Right hindlimb (tissue), 1 donor: ENCODE measurements at regions not wholly inside any gene's neighbourhood (a gene's known extent, or its start where the extent isn't known, plus 50 kb on each side); places are given as distances from the start of the nearest gene placed in this dataset.

Experiments
- DNase-seq: peaks from one replicate; pipeline ENCODE4 v3.0.0-alpha.2; 2018

GRCh38 chr13:39100996-39101738, 62.9 kb downstream of the NHLRC3 start:
- DNase-seq = peak; percentile 38

GRCh38 chr13:39102981-39103490, 64.8 kb downstream of the NHLRC3 start:
- no peak for DNase-seq

- DNase-seq = no peak
Measured at GRCh38 chr13:39105110-39105509, 66.9 kb downstream of the NHLRC3 start.

GRCh38 chr13:39106216-39107005, 68.2 kb downstream of the NHLRC3 start:
- DNase-seq = no peak

DNA sequence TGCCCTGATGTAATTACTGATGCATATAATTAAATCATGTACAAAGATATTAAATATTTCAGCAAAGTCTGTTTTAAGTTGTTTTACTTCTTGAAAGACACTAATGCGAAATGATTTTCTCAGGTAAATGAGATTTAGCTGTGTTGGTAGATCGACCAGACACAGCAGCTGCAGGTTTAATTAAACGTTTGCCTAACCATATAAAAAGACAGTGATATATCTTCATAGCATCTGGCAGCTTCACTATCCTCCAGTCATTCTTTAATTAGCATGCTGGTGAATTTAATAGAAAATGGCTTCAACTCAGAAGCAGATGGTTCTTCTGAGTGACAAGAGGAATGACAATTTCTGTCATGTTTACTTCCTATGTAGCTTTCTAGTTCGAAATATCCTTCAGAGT, 69.3 kb downstream of the NHLRC3 start:
- no peak for DNase-seq

GRCh38 chr13:39108783-39109182, 70.5 kb downstream of the NHLRC3 start:
- no peak for DNase-seq

- DNase-seq = no peak
Measured at GRCh38 chr13:39110518-39111097, 72.4 kb downstream of the NHLRC3 start.

DNA sequence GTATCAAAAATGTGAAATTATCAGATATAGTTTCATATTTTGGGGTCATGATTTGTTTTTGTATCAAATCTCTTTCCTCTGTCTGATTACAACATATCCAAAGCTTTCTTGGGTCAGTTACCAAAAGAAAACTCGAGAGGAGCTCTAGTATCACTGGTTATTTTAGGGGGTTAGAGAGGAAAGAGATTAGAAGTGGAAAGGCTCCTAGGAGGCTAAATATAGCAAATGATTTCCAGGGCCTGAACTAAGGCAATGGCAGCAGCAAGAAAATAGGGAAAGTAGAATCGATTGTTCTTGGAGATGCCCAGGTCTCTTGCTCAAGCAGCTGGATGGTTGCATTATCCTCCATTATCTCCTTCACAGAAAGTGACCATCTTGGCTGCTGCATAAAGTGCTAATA, 72.9 kb downstream of the NHLRC3 start:
- DNase-seq = no peak

- DNase-seq = no peak
Measured at GRCh38 chr13:39119422-39119821, 81.2 kb downstream of the NHLRC3 start.

DNA sequence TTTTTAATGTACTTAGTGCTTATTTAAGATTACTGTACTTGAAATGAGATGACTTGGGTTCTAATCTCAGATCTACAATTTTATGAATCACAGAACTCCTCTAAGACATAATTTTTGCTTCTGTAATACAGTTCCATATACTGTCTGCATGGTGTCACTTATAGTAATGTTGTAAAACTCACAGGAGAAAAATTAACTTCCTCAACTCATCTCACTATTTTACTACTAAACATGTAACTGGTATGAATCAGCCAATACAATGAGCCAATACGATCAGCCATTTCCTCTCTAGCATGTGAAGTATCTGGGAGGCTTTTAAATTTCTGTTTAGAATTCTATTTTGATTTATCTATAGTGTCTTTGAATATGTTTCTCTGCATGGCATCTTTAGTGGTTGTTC, 85.3 kb downstream of the NHLRC3 start:
- DNase-seq = no peak

GRCh38 chr13:39129213-39129612, 91.0 kb downstream of the NHLRC3 start:
- no peak for DNase-seq

GRCh38 chr13:39130301-39130700, 92.0 kb downstream of the NHLRC3 start:
- DNase-seq = no peak

- DNase-seq = no peak
Measured at GRCh38 chr13:39132286-39133230, 94.3 kb downstream of the NHLRC3 start.

DNA sequence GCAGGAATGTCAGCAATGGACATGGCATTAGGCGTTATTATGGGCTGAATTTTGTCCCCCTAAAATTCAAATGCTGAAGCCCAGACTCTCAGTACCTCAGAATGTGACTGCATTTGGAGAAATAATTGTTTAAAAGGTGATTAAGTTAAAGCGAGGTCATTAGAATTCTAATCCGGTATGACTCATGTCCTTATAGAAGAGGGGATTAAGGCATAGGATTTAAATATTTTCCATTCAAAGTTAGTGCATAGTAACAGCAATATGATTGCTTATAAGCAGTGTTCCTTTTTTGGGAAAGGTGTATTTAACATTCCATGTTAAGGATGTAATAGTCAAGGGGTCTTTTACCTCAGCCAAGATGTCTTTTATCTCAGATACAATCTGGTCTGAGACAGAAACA, 95.5 kb downstream of the NHLRC3 start:
- no peak for DNase-seq

GRCh38 chr13:39134574-39134973, 96.3 kb downstream of the NHLRC3 start:
- DNase-seq = no peak

DNA sequence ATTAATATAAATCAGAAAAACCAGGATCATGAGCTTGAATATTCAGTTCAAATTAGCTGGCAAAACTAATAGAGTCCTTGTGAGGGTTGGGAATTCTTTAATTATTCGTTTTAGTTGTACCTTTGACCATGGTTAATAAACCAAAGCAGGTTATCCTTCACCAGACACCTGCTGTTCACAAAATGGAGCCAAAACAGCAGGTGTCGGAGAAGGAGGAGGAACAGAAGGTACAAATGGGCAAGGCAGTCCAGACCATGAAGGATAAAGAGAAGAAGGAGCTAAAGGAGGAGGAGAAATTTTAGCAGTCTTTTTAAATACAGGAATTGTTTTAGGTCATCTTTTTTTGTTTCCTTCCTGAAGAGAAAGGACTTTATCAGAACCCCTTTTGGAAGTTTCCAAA, 106.1 kb downstream of the NHLRC3 start:
- DNase-seq = no peak

GRCh38 chr13:39144941-39145533, 106.8 kb downstream of the NHLRC3 start:
- DNase-seq = peak; percentile 72

DNA sequence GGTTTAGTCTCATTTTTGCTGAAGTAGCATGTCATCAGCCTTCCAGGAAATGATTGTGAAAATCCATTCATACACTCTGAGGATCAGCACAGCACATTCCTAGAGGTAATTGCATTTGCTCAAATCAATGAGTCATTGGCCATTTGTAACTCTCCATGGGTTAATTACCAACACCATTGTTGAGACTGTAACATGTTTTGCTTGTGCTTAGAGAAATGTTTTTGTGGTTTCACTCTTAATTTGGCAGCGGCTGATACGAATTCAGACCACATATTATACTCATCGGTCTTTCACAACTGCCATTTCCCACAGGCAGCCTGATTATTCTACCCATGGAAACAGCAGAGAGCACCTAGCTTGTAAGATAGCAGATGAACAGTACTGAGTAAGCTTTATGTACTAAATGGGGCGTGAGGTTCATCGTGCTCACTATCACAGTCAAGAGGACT, 110.3 kb downstream of the NHLRC3 start:
- no peak for DNase-seq

GRCh38 chr13:39149896-39150295, 111.6 kb downstream of the NHLRC3 start:
- no peak for DNase-seq

GRCh38 chr13:39154041-39154440, 115.8 kb downstream of the NHLRC3 start:
- no peak for DNase-seq

DNA sequence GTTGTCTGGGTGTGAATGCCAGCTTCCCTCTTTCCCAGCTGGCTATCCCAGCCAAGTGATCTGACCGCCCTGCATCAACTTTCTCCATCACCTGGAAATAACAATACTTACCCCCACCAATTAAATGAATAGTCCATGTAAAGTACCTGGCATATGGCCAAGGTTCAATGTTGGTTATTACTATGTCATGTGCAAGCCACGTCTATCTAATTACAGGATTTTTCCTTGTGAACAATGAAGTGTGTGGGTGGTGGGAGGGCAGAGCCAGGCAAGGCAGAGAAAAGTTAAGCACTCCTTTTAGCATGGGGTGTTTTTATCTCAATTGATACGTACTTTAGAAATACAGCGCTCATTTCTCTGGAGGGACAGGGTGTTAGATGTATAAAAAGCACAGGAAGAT, 121.1 kb downstream of the NHLRC3 start:
- DNase-seq = no peak

DNA sequence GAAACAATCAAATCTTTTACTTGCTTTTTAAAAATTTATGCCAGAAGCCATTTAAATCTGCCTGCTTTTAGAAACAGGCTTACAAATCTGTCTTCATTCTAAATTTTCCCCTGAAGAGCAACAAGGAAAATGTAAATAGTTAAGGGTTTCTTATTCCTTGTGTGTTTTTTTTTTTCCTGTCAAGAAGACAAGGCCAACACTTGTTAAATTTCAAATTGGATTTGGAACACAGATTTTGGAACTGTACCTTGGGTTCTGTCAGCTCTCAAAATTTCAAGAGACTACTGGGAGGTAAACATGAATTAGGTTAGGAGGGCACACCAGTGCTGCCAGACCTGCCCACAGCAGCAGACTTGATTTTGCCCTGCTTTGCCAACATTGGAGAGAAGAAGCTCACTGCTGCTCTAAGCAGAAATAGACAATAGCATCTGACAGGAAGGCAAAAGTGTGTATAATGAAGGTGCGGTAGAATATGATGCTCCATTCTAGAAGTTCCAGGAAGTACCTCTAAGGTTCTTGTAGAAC, 121.7 kb downstream of the NHLRC3 start:
- DNase-seq = no peak
